HFFc6 (cell line): ENCODE measurements at regions not wholly inside any gene's neighbourhood (a gene's known extent, or its start where the extent isn't known, plus 50 kb on each side); places are given as distances from the start of the nearest gene placed in this dataset.
"Not testable (repeated sequence)": the region's sequence is repeated elsewhere in the genome, so short reads cannot be mapped to it uniquely, and the experiment has no call there.

Source experiments
- DNase-seq: peaks from one replicate; pipeline ENCODE4 v3.0.0-alpha.2; 2018
- H3K27ac Mint-ChIP-seq: 2 replicates; pipeline ENCODE4 v1.8.0; 2020; ENCODE audit warnings: mild to moderate bottlenecking, mixed read lengths
- H3K27me3 Mint-ChIP-seq: 2 replicates; pipeline ENCODE4 v1.8.0; 2021; ENCODE audit warnings: mild to moderate bottlenecking, moderate library complexity, mixed read lengths; ENCODE audit not compliant: insufficient read depth
- H3K36me3 Mint-ChIP-seq: 2 replicates; pipeline ENCODE4 v1.8.0; 2021; ENCODE audit warnings: low read depth, mixed read lengths
- H3K4me1 Mint-ChIP-seq: 2 replicates; pipeline ENCODE4 v1.8.0; 2020; ENCODE audit warnings: low read depth, mixed read lengths
- H3K4me3 Mint-ChIP-seq: 2 replicates; pipeline ENCODE4 v1.8.0; 2020; ENCODE audit warnings: mild to moderate bottlenecking, moderate library complexity, mixed read lengths
- H3K9me3 Mint-ChIP-seq: 2 replicates; pipeline ENCODE4 v1.8.0; 2020; ENCODE audit warnings: mild to moderate bottlenecking, mixed read lengths
- TF ChIP-seq, protein P1 (sequence below): fragments of 200-600 bp; sonication (generic); IDR thresholded peaks from 2 replicates; pipeline ENCODE4 v1.5.0; 2021; ENCODE audit warnings: antibody characterized with exemption, mild to moderate bottlenecking

DNA sequence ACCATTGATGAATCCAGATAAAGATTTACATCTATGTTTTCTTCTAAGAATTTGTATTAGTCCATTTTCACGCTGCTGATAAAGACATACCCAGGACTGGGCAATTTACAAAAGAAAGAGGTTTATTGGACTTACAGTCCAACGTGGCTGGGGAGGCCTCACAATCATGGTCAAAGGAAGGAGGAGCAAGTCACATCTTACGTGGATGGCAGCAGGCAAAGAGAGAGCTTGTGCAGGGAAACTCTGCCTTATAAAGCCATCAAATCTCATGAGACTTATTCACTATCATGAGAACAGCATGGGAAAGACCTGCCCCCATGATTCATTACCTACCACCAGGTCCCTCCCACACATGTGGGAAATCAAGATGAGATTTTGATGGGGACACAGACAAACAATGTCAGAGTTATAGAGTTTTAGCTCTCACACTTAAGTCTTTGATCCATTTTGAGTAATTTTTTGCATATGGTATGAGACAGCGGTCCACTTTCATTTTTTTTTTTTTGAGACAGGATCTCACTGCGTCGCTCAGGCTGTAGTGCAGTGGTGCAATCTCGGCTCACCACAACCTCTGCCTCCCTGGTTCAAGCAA lies 53.5 kb upstream of the JADE2 start:
- H3K4me1 Mint-ChIP-seq, H3K4me3 Mint-ChIP-seq, DNase-seq, H3K27me3 Mint-ChIP-seq, H3K9me3 Mint-ChIP-seq, H3K36me3 Mint-ChIP-seq, H3K27ac Mint-ChIP-seq: not testable (repeated sequence)

DNA sequence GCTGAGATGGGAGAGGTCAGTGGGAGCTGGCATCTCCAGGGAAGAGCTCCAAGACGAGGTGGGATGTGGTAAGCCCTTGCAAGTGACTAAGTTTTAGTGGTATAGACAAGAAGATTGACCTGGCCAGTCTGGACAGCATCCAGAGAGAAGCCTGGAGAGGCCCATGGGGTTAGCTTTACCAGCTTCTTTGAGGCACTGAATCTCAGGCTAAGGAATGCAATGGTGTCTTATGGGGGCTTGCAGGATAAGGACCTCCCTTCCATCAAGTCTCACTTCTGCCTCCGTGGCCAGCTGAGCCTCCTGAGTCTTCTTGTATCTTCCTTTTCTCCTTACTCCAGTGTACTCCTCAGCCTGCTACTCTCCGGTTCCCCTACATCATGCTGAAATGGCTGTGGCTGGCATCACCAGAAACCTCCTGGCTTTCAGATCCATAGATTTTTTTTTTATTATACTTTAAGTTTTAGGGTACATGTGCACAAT lies 56.5 kb upstream of the JADE2 start:
- Mint-ChIP-seq H3K27ac (no peak overlapping the region), H3K36me3 (peaks cover 5% of the 10 kb centered on the region), H3K27me3 (peaks cover 5% of the 10 kb centered on the region; the same call in 1 of the 2 replicates), H3K4me1 (peaks cover 17% of the 10 kb centered on the region), H3K4me3 (no peak overlapping the region), H3K9me3 (peaks cover 6% of the 10 kb centered on the region; the same call in 1 of the 2 replicates)
- TF ChIP-seq, protein P1, sequence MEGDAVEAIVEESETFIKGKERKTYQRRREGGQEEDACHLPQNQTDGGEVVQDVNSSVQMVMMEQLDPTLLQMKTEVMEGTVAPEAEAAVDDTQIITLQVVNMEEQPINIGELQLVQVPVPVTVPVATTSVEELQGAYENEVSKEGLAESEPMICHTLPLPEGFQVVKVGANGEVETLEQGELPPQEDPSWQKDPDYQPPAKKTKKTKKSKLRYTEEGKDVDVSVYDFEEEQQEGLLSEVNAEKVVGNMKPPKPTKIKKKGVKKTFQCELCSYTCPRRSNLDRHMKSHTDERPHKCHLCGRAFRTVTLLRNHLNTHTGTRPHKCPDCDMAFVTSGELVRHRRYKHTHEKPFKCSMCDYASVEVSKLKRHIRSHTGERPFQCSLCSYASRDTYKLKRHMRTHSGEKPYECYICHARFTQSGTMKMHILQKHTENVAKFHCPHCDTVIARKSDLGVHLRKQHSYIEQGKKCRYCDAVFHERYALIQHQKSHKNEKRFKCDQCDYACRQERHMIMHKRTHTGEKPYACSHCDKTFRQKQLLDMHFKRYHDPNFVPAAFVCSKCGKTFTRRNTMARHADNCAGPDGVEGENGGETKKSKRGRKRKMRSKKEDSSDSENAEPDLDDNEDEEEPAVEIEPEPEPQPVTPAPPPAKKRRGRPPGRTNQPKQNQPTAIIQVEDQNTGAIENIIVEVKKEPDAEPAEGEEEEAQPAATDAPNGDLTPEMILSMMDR = no peak
- no peak for DNase-seq

DNA sequence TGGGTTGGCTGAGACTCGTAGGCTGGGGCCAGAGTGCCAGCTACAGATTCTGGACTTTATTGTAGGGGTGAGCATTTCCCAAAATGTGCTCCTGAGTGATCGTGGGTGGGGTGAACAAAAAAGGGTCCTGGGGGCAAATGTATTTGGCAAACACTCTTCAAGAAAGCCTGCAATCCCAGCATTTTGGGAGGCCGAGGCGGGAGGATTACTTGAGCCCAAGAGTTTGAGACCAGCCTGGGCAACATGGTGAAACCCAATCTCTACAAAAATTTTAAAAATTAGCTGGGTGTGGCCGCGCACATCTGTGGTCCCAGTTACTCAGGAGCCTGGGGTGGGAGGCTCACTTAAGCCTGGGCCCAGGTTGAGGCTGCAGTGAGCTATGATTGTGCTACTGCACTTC lies 55.5 kb upstream of the CDKN2AIPNL start:
- Mint-ChIP-seq H3K4me3 (no peak overlapping the region; the same call in 1 of the 2 replicates), H3K27ac (peak overlapping the region; percentile 95), H3K36me3 (peaks cover 5% of the 10 kb centered on the region), H3K27me3 (peaks cover 8% of the 10 kb centered on the region; the same call in 1 of the 2 replicates), H3K9me3 (peaks cover 6% of the 10 kb centered on the region; the same call in 1 of the 2 replicates), H3K4me1 (peaks cover 21% of the 10 kb centered on the region)
- TF ChIP-seq, protein P1 = no peak
- DNase-seq = no peak

DNA sequence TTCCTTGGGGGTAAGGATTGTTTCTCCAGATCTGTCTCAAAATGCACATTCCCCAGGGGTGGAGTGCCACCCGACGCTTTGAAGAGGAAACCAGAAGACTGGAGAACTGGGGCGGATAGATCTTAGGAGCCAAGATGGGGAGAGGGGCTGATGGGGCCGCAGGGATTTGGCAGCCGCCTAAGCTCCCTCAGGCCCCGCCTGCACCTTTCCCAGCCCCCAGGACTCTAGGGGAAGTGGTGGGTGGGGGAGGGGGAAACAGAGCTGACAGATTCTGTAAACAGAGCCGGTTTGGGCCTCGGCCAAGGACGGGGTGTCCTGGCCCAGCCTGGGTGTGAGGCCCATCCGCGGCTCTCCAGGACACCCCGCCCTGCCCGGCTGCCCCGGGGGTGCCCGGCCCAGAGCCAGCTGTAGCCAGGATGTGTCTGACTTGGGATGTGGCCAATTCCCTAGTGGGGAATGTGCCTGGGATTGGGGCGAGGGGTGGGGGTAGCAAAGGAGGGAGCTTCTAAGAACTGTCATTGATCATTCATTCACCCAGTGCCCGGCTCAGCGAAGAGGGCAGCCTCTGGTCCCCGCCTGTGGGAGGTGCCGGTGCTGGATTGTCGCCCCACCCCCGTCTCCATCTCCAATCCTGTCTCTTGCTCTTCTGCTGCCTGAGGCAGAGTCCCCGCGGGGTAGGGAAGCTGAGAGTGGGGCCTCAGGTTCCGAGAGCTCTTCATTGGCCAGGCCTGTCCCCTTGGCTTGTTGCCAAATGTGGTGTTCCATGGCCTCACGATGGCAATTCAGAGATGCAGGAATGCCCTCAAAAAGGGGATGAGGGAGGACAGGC lies 54.8 kb upstream of the CDKN2AIPNL start:
- Mint-ChIP-seq H3K27ac (peak overlapping the region; percentile 95), H3K4me3 (peak overlapping the region; percentile 83), H3K4me1 (peaks cover 21% of the 10 kb centered on the region), H3K9me3 (no peaks in the 10 kb centered on the region), H3K27me3 (peaks cover 8% of the 10 kb centered on the region; the same call in 1 of the 2 replicates), H3K36me3 (no peaks in the 10 kb centered on the region)
- TF ChIP-seq, protein P1 = no peak
- DNase-seq = peak; percentile 72

DNA sequence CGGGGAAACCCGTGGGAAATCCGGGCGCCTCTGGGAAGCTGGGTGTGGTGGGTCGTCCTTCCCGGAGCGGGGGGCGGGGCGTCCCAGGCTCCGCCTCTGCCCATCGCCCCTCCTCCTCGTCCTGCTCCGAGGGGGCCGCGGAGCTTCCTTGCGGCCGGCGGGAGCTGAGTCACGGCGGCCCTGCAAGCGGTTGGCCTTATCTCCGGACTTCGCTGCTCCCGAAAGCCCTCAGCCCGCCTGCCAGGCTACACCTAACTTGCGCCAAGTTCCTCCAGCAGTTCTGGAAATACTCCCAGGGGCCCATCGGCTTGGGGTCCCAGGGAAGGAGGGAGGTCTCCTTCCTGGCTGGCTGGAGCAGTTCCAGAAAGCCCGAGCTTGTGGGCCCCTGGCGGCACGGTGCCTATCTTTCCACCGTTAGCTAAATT lies 54.1 kb upstream of the CDKN2AIPNL start:
- Mint-ChIP-seq H3K27ac (peak overlapping the region; percentile 95), H3K9me3 (no peaks in the 10 kb centered on the region), H3K27me3 (peaks cover 8% of the 10 kb centered on the region; the same call in 1 of the 2 replicates), H3K4me3 (peak overlapping the region; percentile 83), H3K4me1 (peaks cover 21% of the 10 kb centered on the region), H3K36me3 (no peaks in the 10 kb centered on the region)
- peak; percentile 83 for DNase-seq
- TF ChIP-seq, protein P1 = no peak
